HK-2 (cell line): ENCODE measurements at regions not wholly inside any gene's neighbourhood (a gene's known extent, or its start where the extent isn't known, plus 50 kb on each side); places are given as distances from the start of the nearest gene placed in this dataset.

ENCODE experiments used
- DNase-seq: peaks from one replicate; pipeline ENCODE4 v3.0.0-alpha.2; 2018; ENCODE audit not compliant: unreplicated experiment

DNA sequence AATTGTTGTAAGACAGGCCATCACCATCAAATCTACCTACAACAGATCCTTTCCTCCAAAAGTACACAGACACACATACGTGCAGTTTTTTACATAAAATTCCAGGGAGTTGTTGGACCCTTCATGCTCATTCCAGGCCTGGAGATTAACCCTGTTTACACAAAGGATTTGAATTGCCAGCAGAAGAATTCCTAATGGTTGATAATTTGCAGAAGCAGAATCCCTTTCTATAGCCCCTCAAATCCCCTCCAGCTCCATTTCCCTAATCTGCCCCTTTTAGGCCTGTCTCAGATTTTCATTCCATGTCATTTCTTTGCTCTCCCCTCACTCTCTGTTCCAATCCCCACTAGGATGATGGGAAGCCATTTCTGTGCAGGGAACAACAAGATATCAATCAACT, 102.9 kb upstream of the TOX3 start:
- no peak for DNase-seq

GRCh38 chr16:52647588-52647987, 100.6 kb upstream of the TOX3 start:
- DNase-seq: no peak

DNA sequence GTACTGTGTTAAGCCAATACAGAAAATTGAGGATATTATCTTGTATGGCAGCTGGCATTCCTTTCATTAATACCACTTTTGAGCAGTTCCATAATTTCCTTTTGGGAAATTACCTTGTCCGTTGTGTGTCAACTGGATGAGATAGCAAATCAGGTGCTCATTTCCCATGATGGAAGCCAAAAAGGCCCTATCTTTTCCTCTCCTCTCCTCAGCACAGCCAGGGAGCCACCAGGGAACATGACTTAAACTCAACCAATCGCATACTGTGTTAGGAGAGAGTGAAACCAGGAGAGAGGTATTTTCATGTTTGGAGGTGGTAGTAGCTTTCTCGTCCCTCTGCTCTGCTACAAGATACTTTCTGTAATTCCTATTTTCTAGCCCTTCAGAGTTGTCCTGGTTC, 96.1 kb upstream of the TOX3 start:
- DNase-seq: no peak

DNA sequence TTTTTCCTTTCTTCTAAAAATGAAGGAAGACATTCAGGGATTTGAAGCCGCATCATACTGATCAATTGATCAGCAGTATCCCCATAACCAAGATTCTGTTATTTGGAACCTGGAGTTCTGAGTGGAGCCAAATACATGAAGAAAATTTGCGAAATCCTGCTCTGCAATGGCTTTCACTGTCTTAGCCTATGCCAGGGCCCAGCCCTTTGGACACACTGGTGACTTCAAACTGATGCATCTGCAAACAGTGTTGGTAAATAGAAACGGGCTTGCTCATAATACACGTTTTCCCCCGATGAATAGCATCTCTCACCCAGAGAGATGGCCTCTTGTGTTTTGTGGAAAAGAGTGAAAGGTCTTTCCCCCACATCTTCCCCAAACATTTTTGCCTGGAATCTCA, 87.6 kb upstream of the TOX3 start:
- DNase-seq: no peak

- DNase-seq: no peak
Observed at GRCh38 chr16:52634104-52634503, 87.2 kb upstream of the TOX3 start.

GRCh38 chr16:52633230-52633629, 86.3 kb upstream of the TOX3 start:
- DNase-seq: no peak

DNA sequence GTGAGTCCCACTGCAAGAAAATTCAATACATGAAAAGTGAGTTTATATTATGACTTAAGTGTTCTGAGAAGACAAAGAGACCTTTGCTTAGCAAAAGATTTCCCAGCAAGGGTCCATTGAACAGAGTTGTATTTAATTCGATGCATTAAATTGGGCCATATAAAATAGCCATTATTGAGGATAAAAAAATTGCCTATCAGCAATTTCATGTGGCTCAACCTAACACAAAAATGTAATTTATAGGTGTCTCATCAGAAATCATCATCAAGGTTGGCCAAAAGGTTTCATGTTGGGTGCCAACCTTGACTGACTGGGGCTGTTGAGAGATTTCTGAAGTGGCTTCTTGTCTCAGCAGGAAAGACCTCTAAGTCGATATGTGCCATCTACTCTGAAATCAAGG, 84.8 kb upstream of the TOX3 start:
- DNase-seq: no peak

DNA sequence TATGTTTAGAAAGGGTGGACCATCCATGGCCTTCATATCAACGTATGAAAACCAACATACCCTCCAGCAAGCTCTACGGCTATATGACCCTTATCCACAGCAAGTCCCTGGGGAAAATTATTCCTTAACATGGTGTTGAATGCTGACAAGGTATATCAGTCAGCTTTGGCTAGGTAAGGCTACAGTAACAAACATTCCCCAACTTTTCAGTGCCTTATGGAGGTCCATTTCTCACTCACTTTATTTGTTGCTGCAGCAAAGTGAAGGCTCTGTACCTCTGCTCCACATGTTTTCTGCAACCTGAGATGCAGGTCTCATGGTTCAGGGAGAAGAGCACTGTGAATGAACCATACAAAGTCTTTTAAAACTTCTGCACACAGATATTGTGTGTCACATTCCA, 83.8 kb upstream of the TOX3 start:
- DNase-seq: no peak

DNA sequence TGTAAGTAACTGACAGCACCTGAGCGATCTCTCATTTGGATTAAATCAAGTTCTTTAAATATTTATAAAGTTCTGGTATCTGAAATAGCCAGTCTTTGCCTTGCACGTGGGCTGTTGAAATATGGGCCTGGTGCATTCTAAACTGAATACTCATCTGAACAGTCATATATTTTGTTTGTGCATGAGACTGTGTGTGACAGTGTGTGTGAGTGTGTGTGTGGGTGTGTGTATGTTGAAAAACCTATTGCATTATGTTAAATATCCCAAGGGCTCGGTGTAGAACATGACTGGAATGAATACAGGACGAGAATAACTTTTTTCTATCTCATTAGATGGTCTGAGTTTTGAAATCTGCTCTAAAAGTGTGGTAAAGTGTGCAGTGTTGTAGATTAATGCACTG, 82.4 kb upstream of the TOX3 start:
- DNase-seq: no peak

- DNase-seq: no peak
Observed at GRCh38 chr16:52624891-52625290, 77.9 kb upstream of the TOX3 start.

DNA sequence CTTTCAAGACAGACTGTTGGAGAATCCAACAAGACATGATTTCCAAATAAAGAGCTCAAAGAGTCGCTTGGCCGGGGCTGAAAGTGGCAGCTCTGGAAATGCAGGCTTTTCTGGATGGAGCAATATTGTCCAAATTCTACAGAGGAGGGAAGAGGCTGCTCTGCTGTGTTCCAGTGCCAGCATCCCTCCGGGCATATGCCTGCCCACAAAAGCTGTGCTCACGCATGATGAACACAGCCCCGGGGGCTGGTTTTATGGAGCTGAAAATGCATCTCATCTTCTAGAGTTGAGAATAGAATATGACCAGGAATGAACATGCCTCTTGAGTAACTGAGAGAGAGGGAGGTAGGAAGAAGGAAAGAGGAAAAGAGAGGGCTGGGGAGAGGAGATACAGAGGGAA, 74.7 kb upstream of the TOX3 start:
- no peak for DNase-seq

DNA sequence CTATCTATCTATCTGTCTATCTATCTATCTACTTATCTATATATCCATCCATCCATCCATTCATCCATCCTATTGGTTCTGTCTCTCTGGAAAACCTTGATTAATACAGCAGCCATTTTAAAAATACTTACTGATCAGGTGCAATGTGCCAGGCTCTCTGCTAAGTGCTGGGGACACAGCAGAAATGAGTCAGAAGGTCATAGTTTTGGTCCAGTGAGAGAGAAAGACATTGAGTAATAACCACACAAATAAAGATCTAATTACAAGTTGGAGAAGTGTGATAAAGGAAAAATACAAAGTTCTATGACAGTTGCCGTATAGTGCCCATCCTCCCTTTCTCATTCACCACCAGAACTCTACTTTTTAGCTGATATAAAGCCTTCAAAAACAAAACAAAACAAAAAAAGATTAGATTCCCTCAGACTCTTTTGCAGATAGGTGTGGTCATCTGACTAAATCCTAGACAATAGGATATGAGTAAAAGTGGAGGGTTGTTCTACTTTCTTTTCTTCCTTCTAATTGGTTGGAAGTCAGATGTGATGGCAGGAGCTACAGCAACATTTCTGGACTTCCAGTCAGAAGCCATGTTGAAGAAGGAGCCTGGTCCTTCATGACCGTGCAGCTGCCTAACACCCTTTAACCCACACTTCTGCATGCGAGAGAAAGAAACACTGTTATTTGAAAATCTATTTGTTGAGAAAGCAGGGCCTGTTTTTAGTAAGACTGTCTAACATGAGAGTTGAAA, 72.0 kb upstream of the TOX3 start:
- no peak for DNase-seq

- no peak for DNase-seq
Observed at GRCh38 chr16:52617591-52617990, 70.6 kb upstream of the TOX3 start.

GRCh38 chr16:52613508-52613907, 66.6 kb upstream of the TOX3 start:
- DNase-seq: no peak

GRCh38 chr16:52611817-52612673, 65.1 kb upstream of the TOX3 start:
- DNase-seq: peak; percentile 20

GRCh38 chr16:52603015-52603414, 56.1 kb upstream of the TOX3 start:
- no peak for DNase-seq

- no peak for DNase-seq
Observed at GRCh38 chr16:52597772-52598483, 51.0 kb upstream of the TOX3 start.

DNA sequence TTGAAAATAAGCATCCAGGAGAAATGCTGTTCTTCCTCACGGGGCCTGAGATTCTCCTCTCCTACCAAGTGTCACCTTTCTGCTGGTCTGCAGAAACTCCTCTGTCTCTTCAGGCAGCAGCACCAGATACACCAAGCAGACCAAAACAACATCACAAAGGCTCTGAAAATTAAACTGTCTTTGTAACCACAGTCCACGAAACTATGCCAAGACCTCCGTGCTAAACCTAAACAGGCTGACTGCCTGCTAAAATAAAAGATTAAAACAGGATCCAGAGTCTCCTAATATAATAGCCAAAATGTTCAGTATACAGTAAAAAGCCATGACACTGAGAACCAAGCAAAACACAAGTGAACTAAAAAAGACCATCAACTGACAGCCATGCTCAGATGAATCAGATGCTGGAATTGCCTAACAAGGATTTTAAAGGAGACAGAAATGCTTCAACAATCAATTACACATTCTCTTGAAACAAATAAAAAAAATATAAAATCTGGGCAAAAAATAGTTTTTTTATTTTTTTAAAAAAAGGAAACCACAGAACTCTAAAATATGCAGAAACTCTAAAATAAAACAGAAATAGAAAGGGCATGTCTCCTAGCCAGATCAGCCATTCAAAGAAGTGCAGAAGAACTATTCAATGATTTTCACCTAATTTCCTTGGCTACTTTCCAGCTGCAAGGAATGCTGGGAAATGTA, 50.3 kb upstream of the TOX3 start:
- no peak for DNase-seq
